ENCODE measurements at regions not wholly inside any gene's neighbourhood (a gene's known extent, or its start where the extent isn't known, plus 50 kb on each side); places are given as distances from the start of the nearest gene placed in this dataset.

- H3K79me2 ChIP-seq (ENCODE audit: insufficient read depth), result no peaks in the 10 kb centered on the region
- no peaks in the 10 kb centered on the region for H3K9me3 ChIP-seq
- no peak for TF ChIP-seq CTCF (IDR thresholded peaks at IDR 0.05)
- no peak for TF ChIP-seq IRF3 (IDR thresholded peaks at IDR 0.05; ENCODE audit: low read depth, low read length)
- no peak for TF ChIP-seq ELF1 (IDR thresholded peaks at IDR 0.05)
- no peak for TF ChIP-seq RAD21 (IDR thresholded peaks at IDR 0.05; ENCODE audit: low read length)
- TF ChIP-seq GABPA (IDR thresholded peaks at IDR 0.05; ENCODE audit: low read depth), result no peak
- TF ChIP-seq RCOR1 (IDR thresholded peaks at IDR 0.05; ENCODE audit: low read length), result no peak
- no peak for TF ChIP-seq TCF12 (IDR thresholded peaks at IDR 0.05)
- TF ChIP-seq TAF1 (IDR thresholded peaks at IDR 0.05; ENCODE audit: borderline replicate concordance, low read depth, low read length), result no peak
- no peak for TF ChIP-seq POLR2AphosphoS5 (IDR thresholded peaks at IDR 0.05; ENCODE audit: low read depth, low read length)
- TF ChIP-seq EZH2phosphoT487 (IDR thresholded peaks at IDR 0.05; ENCODE audit: borderline replicate concordance, low read depth), result no peak
- no peak for TF ChIP-seq MXI1 (IDR thresholded peaks at IDR 0.05; ENCODE audit: low read depth, low read length)
- no peak for TF ChIP-seq FOXM1 (IDR thresholded peaks at IDR 0.05; ENCODE audit: low read depth)
- no peak for TF ChIP-seq USF1 (IDR thresholded peaks at IDR 0.05; ENCODE audit: borderline replicate concordance, low read depth)
- TF ChIP-seq NFIC (IDR thresholded peaks at IDR 0.05; ENCODE audit: borderline replicate concordance), result no peak
- no peak for TF ChIP-seq USF2 (IDR thresholded peaks at IDR 0.05; ENCODE audit: borderline replicate concordance, low read depth, low read length)
- no peak for TF ChIP-seq JUND (IDR thresholded peaks at IDR 0.05)
- TF ChIP-seq TEAD4 (IDR thresholded peaks at IDR 0.05; ENCODE audit: borderline replicate concordance, insufficient read depth), result no peak
- TF ChIP-seq ZBTB33 (IDR thresholded peaks at IDR 0.05; ENCODE audit: borderline replicate concordance, low read depth), result no peak
- TF ChIP-seq RXRA (IDR thresholded peaks at IDR 0.05; ENCODE audit: borderline replicate concordance, low read depth), result no peak
- no peak for DNase-seq
- no peaks in the 10 kb centered on the region for H3K9me2 ChIP-seq
- no peak overlapping the region for H3K9ac ChIP-seq
- WGBS (ENCODE audit: low lambda C conversion rate), result 46% methylated on average over 3 of the region's 3 CpGs
- H3K27me3 ChIP-seq (ENCODE audit: insufficient read depth), result no peaks in the 10 kb centered on the region
- H2AFZ ChIP-seq (ENCODE audit: low read depth), result no peak overlapping the region
- POLR2A ChIA-PET, result no interaction called here
- no peaks in the 10 kb centered on the region for H4K20me1 ChIP-seq (ENCODE audit: insufficient read depth)
- no peaks in the 10 kb centered on the region for H3K36me3 ChIP-seq (replicated peaks in 1 of 2; ENCODE audit: control insufficient read depth in 1 of 2, insufficient read depth in 2 of 2, low read length in 1 of 2)
- no peaks in the 10 kb centered on the region for H3F3A ChIP-seq (replicated peaks; ENCODE audit: insufficient read depth)
- CTCF ChIA-PET, result interaction anchor here (0.9 to 1.3 kb wide), 4 partner anchors 9 to 1011 kb away, joined by 3 read pairs; no protein-coding TSS in a partner anchor
- H3K4me2 ChIP-seq, result no peak overlapping the region
- no peak overlapping the region for H3K27ac ChIP-seq (ENCODE audit: low read depth in 2 of 2, low read length in 1 of 2)
- no peaks in the 10 kb centered on the region; a peak in 1 of 4 replicates for H3K4me1 ChIP-seq (ENCODE audit: control insufficient read depth in 1 of 2, insufficient read depth in 2 of 2, low read depth in 1 of 2, low read length in 1 of 2)
- no peak overlapping the region for H3K4me3 ChIP-seq (ENCODE audit: low read depth in 2 of 2, low read length in 1 of 2)
Observed at GRCh38 chr7:23971031-23971430, 261.0 kb downstream of the STK31 start.

Data from SK-N-SH (cell line).